ENCODE measurements at regions not wholly inside any gene's neighbourhood (a gene's known extent, or its start where the extent isn't known, plus 50 kb on each side); places are given as distances from the start of the nearest gene placed in this dataset.

DNA sequence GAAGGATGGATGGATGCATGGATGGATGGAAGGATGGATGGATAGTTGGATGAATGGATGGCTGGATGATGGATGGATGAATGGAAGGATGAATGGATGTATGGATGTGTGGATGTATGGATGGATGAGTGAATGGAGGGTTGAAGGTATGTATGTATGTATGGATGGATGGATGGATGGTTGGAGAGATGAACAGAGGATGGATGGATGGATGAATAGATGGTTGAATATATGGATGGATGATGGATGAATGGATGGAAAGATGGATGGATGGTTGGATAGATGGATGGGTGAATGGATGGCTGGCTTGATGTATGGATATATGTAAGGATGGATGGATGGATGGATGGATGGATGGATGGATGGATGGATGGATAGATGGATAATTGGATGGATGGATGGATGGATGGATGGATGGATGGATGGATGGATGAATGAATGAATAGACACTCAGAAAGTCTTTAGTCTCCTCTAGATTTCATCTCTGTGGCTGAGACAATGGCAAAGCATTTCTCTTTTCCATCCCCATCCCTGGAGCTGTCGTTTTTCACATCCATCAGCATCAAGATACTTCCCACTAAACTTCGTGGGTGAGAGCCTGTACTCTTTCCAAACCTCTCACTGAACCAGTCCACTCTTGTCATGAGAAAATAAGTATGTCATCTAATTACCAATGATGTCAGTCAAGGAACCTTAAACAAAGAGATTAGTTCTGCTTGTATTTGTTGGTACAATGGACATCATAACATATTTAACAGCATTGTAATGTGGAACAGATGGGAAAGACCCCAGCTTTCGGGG lies 74.8 kb upstream of the CLMN start:
- DNase-seq (no peak), ATAC-seq (no peak)
- no peak overlapping the region for H3K27ac Mint-ChIP-seq
- peaks cover 13% of the 10 kb centered on the region for H3K4me1 Mint-ChIP-seq
- peaks cover 6% of the 10 kb centered on the region for H3K9me3 Mint-ChIP-seq
- no peaks in the 10 kb centered on the region for H3K36me3 Mint-ChIP-seq (ENCODE audit: low read depth)
- H3K4me3 Mint-ChIP-seq: no peak overlapping the region
- H3K27me3 Mint-ChIP-seq: no peaks in the 10 kb centered on the region

DNA sequence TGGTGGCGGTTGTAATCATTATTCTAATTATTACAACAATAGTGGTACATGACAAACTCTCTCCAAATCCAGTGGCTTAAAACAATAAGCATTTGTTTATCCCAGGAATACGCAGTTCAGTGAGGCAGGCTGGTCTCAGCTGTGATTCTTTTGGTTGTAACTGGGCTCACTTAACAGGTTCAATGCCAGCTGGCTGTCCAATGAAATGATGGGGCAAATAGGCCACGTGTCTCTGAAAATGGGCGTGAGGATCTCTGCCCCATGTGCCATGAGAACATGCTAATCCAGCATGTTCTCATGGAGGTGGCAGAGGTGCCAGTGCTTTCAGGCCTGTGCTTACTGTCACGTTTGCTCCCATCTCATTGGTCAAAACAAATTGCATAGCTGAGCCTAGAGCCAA lies 73.1 kb upstream of the CLMN start:
- H3K9me3 Mint-ChIP-seq: peaks cover 6% of the 10 kb centered on the region

DNA sequence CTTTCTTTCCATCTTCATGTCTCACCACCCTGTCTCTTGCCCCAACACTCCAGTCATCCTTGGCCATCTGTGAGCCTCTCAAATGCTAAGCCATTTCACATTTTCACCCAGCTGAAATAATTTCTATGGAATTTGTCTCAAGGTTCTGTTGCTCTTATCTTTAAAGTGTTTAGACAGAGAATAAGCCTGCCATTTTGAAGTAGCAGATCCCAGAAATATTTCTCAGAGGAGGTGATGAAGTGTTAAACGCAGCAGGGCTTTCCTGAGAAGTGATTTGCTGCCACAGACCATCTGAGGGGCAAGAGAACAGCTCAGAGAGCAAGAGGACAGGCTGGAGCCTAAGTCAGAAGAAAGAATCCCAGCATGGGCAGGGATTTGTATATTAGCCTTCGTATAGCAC lies 71.6 kb upstream of the CLMN start:
- H3K36me3 Mint-ChIP-seq (ENCODE audit: low read depth): peaks cover 1% of the 10 kb centered on the region
- H3K27me3 Mint-ChIP-seq: peaks cover 4% of the 10 kb centered on the region
- H3K27ac Mint-ChIP-seq: no peak overlapping the region
- no peak for DNase-seq
- no peak for ATAC-seq
- peaks cover 9% of the 10 kb centered on the region for H3K4me1 Mint-ChIP-seq
- peaks cover 6% of the 10 kb centered on the region for H3K9me3 Mint-ChIP-seq
- H3K4me3 Mint-ChIP-seq: no peak overlapping the region

More for the DNA sequence above, 73.1 kb upstream of the CLMN start:
- H3K27me3 Mint-ChIP-seq: peaks cover 2% of the 10 kb centered on the region
- DNase-seq (no peak), ATAC-seq (no peak)
- H3K4me3 Mint-ChIP-seq: no peak overlapping the region
- peaks cover 13% of the 10 kb centered on the region for H3K4me1 Mint-ChIP-seq
- H3K36me3 Mint-ChIP-seq (ENCODE audit: low read depth): peaks cover 1% of the 10 kb centered on the region
- H3K27ac Mint-ChIP-seq: no peak overlapping the region

DNA sequence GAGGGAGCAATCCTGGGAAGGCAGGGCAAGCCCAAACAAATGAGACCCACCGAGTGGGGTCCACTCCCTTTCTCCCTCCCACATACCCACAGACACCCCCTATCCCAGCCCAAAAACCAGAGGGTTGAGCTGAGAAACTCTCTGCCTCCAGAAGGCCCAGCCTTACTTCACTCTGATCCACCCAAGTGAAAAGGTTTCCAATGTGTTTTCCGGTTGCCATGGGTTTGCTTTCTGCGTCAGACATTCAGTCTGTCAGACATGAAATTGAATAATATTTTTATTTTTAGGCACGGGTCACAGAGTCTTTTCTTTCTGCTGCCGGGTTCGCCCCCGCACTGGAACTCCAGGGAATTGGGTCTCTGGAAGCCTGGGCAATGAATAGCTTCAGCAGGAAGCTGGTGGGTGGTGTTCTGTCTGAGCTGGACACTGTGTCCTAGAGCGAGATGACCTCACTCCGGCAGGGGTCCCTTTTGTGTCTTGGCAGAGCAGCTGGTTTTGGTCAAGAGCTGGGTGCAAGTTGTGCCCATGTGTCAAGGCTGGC lies 69.8 kb upstream of the CLMN start:
- H3K36me3 Mint-ChIP-seq (ENCODE audit: low read depth): peaks cover 1% of the 10 kb centered on the region
- no peak overlapping the region for H3K4me3 Mint-ChIP-seq
- ATAC-seq (no peak), DNase-seq (no peak)
- no peak overlapping the region for H3K27ac Mint-ChIP-seq
- peaks cover 8% of the 10 kb centered on the region for H3K27me3 Mint-ChIP-seq
- H3K4me1 Mint-ChIP-seq: no peaks in the 10 kb centered on the region
- peaks cover 6% of the 10 kb centered on the region for H3K9me3 Mint-ChIP-seq

DNA sequence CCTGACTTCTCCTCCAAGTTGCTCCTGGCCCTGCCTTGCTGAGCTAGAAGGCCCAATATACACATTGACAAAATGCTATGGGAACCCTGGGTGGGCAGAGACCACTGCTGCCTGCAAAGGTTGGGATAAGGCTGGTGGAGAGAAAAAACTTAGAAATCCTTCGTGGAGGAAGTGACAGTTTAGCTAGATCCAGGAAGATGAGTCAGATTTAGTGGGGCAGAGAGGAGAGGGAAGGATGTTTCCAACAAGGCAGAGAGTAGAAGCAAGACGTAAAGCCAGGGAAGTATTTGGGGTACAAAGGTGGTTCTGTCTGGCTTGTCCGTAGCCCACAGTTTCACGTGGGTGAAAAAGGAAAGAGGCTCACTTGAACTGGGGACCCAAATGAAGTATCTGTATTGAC lies 69.0 kb upstream of the CLMN start:
- H3K4me1 Mint-ChIP-seq: no peaks in the 10 kb centered on the region
- H3K27me3 Mint-ChIP-seq: peaks cover 8% of the 10 kb centered on the region
- H3K36me3 Mint-ChIP-seq (ENCODE audit: low read depth): peaks cover 1% of the 10 kb centered on the region

DNA sequence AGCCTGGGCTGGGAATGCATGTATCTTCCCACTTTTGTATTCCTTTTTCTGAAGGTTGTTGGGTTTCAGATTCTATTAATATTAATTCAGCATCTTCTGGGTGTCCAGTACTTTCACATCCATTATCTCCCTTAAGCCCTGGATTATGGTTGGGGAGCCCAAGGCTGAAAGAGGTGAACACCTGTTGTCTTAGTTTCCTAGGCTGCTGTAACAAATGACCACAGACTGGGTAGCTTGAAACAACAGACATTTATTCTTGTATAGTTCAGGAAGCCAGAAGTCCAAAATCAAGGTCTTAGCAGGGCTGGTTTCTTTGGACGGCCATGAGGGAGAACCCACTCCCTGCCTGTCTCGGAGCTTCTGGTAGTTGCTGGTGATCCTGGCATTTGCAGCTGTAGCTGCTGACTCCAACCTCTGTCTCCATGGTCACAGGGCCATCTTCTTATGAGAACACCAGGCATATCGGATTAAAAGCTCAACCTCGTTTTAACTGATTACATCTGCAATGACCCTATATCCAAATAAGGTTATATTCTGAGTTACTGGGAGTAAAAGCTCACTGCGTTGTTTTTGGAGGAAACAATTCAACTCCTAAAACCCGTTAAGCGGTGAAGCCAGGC lies 68.2 kb upstream of the CLMN start:
- Mint-ChIP-seq H3K27me3 (peaks cover 8% of the 10 kb centered on the region), H3K27ac (no peak overlapping the region), H3K4me1 (no peaks in the 10 kb centered on the region), H3K36me3 (ENCODE audit: low read depth) (peaks cover 1% of the 10 kb centered on the region), H3K4me3 (no peak overlapping the region), H3K9me3 (no peaks in the 10 kb centered on the region)
- DNase-seq (no peak), ATAC-seq (no peak)

More for the DNA sequence above, 69.0 kb upstream of the CLMN start:
- ATAC-seq (no peak), DNase-seq (no peak)
- Mint-ChIP-seq H3K27ac (peak overlapping the region; percentile 53), H3K9me3 (no peaks in the 10 kb centered on the region), H3K4me3 (no peak overlapping the region)

DNA sequence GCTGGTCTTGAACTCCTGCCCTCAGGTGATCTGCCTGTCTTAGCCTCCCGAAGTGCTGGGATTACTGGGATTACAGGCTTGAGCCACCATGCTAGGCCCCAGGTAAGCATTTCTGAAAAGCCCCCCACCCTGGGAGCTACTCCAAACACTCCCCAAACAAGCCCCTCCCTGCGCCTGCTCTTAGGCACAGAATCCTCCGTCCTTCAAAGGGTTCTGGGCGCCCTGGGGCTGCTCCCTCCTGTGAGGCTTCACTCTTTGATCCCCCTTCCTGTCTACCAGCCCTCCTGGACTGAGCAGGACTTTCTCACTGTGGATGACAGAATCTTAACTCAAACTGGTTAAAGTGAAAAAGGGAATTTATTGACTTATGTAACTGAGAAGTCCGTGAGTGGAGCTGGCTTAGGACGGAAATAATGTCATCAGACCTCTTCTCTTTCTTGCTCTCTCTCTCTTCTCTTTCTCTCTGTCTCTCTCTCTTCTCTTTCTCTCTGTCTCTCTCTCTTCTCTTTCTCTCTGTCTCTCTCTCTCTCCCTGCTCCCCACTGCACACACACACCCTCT lies 66.9 kb upstream of the CLMN start:
- H3K4me3 Mint-ChIP-seq: no peak overlapping the region
- H3K27me3 Mint-ChIP-seq: peaks cover 8% of the 10 kb centered on the region
- DNase-seq (no peak), ATAC-seq (no peak)
- H3K36me3 Mint-ChIP-seq (ENCODE audit: low read depth): peaks cover 1% of the 10 kb centered on the region
- H3K4me1 Mint-ChIP-seq: no peaks in the 10 kb centered on the region
- H3K9me3 Mint-ChIP-seq: no peaks in the 10 kb centered on the region
- no peak overlapping the region for H3K27ac Mint-ChIP-seq

DNA sequence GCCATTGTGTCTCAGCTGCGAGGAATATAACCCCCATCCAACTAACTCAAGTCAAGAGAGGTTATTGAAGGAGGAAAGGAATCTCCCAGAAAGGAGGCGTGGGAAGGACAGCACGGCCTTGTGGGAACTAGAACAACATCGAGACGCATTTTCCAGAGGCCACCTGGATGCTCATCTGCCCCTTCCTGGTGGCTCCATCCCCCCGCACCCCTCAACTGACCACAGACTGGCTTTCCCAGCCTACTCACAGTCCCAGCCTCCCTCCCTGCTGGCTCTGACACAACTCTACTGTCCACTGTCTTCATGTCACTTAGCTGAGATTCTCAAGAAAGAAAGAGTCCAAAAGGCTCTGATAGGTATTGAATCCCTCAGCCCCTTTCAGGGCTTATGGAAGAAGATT lies 66.0 kb upstream of the CLMN start:
- no peak for DNase-seq
- peaks cover 8% of the 10 kb centered on the region for H3K27me3 Mint-ChIP-seq
- no peak overlapping the region for H3K27ac Mint-ChIP-seq
- ATAC-seq: no peak
- no peak overlapping the region for H3K4me3 Mint-ChIP-seq
- no peaks in the 10 kb centered on the region for H3K4me1 Mint-ChIP-seq
- peaks cover 4% of the 10 kb centered on the region for H3K9me3 Mint-ChIP-seq
- H3K36me3 Mint-ChIP-seq (ENCODE audit: low read depth): peaks cover 1% of the 10 kb centered on the region

DNA sequence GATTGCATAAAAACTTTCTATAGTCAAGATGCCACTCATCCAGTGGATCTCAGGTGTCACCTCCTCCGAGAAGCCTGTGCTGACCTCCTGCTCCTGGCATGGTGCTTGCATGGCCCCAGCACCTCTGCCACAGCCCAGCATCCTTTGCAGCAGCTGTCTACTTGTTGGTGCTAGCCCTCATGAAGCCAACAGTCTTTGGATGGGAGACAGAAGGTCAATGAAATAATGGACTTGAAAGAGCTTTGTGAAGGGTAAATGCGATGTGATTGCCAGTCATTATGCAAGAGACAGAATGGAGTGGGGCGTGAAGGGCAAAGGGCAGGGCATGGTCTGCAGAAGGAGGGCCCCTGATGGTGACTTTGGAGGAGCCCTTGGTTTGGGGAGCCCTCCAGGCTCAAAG lies 63.0 kb upstream of the CLMN start:
- no peak overlapping the region for H3K27ac Mint-ChIP-seq
- H3K27me3 Mint-ChIP-seq: peaks cover 9% of the 10 kb centered on the region
- no peaks in the 10 kb centered on the region for H3K4me1 Mint-ChIP-seq

DNA sequence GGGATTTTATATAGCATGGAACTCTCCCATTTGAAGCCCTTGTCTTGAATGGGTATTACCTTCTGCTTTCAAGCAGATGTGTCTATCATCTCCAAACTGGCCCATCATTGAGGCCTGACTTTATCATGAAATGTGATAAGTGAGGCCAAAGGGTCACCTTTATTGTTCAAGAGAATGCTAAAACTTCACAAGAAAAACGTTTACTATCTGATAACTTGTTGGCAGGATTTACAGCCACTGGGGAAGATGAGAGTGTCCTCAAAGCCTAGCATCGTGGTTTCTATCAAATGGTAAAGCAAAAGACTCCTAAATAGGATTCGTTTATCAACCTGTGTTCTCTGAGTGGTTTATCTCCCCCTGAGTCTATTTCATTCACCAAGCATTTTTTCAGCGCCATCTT lies 62.0 kb upstream of the CLMN start:
- ATAC-seq (no peak), DNase-seq (no peak)
- no peak overlapping the region for H3K4me3 Mint-ChIP-seq
- no peaks in the 10 kb centered on the region for H3K36me3 Mint-ChIP-seq (ENCODE audit: low read depth)
- no peaks in the 10 kb centered on the region for H3K4me1 Mint-ChIP-seq
- peaks cover 16% of the 10 kb centered on the region for H3K27me3 Mint-ChIP-seq
- no peak overlapping the region for H3K27ac Mint-ChIP-seq
- peaks cover 14% of the 10 kb centered on the region for H3K9me3 Mint-ChIP-seq

More for the DNA sequence above, 63.0 kb upstream of the CLMN start:
- no peak for ATAC-seq
- H3K4me3 Mint-ChIP-seq: no peak overlapping the region
- DNase-seq: no peak
- H3K36me3 Mint-ChIP-seq (ENCODE audit: low read depth): no peaks in the 10 kb centered on the region
- peaks cover 14% of the 10 kb centered on the region for H3K9me3 Mint-ChIP-seq

DNA sequence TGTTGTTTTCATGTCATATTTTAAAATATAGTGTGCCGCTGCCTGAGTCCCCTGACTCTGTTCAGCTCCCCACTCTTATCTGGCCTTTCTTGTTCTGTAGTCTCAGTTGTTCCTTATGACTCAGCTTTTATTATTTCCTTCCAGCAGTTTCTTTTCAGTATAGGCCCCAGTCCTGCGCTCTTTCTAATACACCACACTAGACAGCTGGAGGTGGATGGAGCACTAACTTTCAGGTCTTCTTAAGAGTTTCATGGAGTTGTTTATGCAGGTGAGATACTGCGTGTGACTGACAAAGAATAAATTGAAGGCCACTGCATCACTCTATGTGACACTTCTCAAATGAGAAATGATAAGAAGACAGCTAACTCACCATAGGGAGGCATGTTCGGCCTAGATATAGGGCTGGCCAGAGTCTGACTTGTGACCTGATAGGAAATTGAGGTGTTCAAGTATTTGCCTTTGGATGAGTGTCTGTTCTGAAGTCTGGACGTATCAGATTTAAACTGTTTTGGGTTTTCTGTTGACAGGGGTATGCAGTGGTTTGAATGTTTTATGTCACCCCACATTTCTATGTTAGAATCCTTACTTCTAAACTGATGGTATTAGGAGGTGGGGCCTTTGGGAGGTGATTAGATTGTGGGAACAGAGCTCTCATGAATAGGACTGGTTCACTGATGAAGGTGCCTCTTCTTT lies 60.8 kb upstream of the CLMN start:
- Mint-ChIP-seq H3K27ac (no peak overlapping the region), H3K9me3 (peaks cover 14% of the 10 kb centered on the region), H3K27me3 (peaks cover 14% of the 10 kb centered on the region), H3K36me3 (ENCODE audit: low read depth) (no peaks in the 10 kb centered on the region), H3K4me1 (no peaks in the 10 kb centered on the region), H3K4me3 (no peak overlapping the region)
- no peak for DNase-seq
- ATAC-seq: no peak

DNA sequence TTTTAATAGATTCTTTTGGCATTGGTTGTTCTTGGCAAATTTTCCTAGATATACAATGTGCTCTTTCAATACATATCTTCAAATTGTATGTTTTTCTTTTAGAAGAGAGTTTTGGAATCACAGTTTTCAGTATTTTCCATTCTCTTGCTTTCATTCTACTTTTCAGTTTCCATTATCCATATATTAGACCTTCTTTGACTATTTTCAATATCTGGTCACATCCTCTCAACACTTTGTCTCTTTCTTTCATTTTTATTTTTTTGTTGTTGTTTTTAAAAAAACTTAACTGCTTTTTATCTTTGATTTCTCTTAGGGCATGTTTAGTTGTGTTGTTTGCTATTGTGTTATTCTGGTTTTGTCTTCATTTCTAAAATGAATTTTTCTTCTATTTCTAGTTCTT lies 59.9 kb upstream of the CLMN start:
- no peak overlapping the region for H3K27ac Mint-ChIP-seq
- ATAC-seq (no peak), DNase-seq (no peak)
- H3K27me3 Mint-ChIP-seq: peaks cover 17% of the 10 kb centered on the region
- H3K36me3 Mint-ChIP-seq (ENCODE audit: low read depth): no peaks in the 10 kb centered on the region
- no peak overlapping the region for H3K4me3 Mint-ChIP-seq
- H3K9me3 Mint-ChIP-seq: peaks cover 14% of the 10 kb centered on the region
- H3K4me1 Mint-ChIP-seq: no peaks in the 10 kb centered on the region

DNA sequence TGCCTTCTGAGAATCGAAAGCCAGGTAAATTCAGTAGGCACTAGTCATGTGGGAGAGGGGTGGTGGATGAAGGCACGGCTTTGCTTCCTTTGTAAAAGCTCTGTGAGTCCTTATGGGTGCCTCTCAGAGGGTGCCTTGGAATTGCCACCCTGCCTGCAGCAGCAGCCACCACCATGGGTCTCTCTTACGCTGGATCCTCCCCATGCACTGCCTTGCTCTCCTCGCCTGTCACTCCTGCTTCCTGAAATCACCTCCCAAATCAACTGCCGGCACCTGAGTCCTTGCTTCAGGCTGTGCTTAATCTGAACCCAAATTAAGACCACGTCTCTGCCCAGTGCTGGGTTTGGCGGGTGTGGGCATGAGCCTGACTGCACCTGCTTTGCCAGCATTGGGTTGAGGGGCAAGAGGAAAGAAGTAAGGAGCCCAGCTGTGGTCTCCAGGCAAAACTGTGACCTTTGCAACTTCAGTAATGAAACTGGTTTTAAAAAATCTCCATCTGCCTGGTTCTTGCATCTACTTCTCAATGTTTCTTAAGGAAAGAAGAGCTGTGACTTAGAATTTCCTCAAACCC lies 55.9 kb upstream of the CLMN start:
- Mint-ChIP-seq H3K27ac (no peak overlapping the region), H3K4me3 (no peak overlapping the region), H3K4me1 (no peaks in the 10 kb centered on the region), H3K36me3 (ENCODE audit: low read depth) (no peaks in the 10 kb centered on the region), H3K27me3 (peaks cover 20% of the 10 kb centered on the region), H3K9me3 (peaks cover 10% of the 10 kb centered on the region)
- DNase-seq (no peak), ATAC-seq (no peak)

DNA sequence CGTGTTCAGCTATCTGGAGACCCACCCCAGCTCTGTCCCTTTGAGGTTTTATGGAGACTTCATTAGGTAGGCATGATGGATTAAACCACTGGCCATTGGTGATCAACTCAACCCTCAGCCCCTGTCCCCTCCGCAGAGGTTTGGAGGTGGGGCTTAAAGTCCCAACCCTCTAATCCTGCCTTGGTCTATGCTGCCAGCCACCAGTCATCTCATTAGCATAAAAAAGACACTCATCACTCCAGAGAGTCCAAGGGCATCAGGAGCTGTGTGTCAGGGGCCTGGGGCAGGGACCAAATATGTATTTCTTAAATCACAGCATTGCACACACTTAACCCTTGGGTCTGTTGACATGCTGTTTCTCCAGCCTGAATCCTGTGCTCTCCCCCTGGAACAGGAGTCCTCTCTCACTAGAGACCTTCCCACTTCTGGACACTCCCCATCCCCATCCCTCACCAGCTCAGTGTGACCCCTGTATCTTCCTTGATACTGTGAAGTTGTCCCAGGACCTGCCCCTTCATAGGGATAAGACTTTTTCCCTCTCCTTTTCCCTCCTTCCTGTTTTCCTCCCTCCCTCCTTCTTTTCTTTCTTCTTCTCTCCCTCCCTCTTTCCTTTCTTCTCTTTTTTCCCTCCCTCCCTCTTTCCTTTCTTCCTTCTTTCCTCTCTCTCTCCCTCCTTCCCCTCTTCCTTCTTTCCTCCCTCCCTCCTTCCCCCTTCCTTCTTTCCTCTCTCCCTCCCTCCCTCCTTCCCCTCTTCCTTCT lies 54.7 kb upstream of the CLMN start:
- peaks cover under 1% of the 10 kb centered on the region for H3K9me3 Mint-ChIP-seq
- no peaks in the 10 kb centered on the region for H3K36me3 Mint-ChIP-seq (ENCODE audit: low read depth)
- ATAC-seq (no peak), DNase-seq (no peak)
- H3K27me3 Mint-ChIP-seq: peaks cover 21% of the 10 kb centered on the region
- no peak overlapping the region for H3K27ac Mint-ChIP-seq
- no peak overlapping the region for H3K4me3 Mint-ChIP-seq
- H3K4me1 Mint-ChIP-seq: no peaks in the 10 kb centered on the region
